ENCODE measurements at regions not wholly inside any gene's neighbourhood (a gene's known extent, or its start where the extent isn't known, plus 50 kb on each side); places are given as distances from the start of the nearest gene placed in this dataset.

GRCh38 chr13:109867766-109868165 lies 81.4 kb upstream of the IRS2 start:
- Mint-ChIP-seq H3K9me3 (no peaks in the 10 kb centered on the region), H3K27me3 (peaks cover 10% of the 10 kb centered on the region), H3K4me3 (no peak overlapping the region), H3K36me3 (no peaks in the 10 kb centered on the region), H3K4me1 (no peaks in the 10 kb centered on the region), H3K27ac (no peak overlapping the region)

DNA sequence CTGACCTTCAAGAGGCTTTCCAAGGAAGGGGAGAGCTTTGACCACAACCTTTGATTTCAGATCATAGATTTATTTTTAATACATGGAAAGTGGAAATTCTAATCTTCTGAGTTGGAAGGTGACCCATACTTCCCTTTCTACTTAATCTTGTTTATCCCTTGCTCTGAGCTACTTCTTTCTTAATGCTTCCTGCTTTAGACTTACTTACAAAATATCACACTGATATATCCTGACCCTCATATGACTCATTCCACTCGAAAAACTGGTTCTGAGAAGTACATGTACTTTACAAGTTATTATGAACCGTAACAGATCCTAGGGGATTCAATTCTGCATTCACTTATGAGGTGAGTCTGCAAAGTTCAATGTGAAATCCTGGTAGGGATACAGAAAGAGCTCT lies 76.2 kb upstream of the IRS2 start:
- no peaks in the 10 kb centered on the region for H3K36me3 Mint-ChIP-seq
- no peak overlapping the region for H3K4me3 Mint-ChIP-seq
- peaks cover 24% of the 10 kb centered on the region for H3K27me3 Mint-ChIP-seq
- H3K9me3 Mint-ChIP-seq = no peaks in the 10 kb centered on the region
- H3K27ac Mint-ChIP-seq = no peak overlapping the region
- H3K4me1 Mint-ChIP-seq = no peaks in the 10 kb centered on the region

DNA sequence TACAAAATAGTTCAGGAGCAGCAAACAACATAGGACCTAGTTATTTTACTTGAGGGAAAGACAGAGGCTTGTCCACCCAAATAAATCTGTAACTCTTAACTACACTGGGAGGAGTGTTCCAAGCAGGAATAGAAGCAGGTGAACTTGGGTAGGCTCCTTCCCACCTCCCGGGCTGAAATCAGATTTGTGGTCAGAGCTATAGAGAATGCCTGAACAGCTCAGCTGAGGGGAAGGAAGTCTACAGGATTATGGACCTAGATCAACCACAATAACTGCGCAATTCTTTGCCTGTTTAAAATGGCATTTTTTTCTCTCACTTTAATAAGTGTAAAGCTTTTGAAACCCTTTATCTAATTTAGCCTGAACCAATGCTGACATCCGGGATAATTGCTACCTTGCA lies 73.5 kb upstream of the IRS2 start:
- H3K27me3 Mint-ChIP-seq = peaks cover 36% of the 10 kb centered on the region
- no peaks in the 10 kb centered on the region for H3K9me3 Mint-ChIP-seq
- no peak overlapping the region for H3K27ac Mint-ChIP-seq
- H3K36me3 Mint-ChIP-seq = no peaks in the 10 kb centered on the region
- H3K4me1 Mint-ChIP-seq = no peaks in the 10 kb centered on the region
- H3K4me3 Mint-ChIP-seq = no peak overlapping the region

DNA sequence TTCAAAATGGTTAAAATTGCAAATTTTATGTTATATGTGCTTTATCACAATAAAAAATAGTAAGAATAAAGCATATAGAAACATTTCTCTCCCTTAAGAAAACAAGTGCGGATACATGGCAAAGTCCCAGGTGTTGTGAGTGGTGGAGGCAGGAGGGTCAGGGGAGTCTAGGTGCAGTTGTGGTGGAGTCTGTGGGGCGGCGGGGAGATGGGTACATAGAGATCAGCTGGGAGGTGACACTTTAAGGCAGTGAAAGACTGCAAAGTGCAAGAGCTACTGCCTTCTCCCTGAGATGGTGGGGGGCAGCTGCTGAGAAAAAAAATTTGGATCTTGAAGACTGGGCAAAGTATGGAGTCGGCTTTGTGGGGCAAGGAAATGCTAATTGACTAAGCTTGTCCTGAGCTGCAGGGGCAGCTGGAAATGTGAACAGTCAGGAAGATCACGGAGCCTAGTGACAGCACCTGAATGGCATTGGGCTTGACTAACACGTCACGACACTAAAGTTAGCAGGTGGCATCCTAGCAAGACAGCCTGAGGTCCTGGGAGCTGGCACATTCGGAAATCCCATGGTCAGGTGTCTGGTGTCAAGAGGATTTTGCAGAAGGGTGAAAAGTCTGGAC lies 72.9 kb upstream of the IRS2 start:
- no peaks in the 10 kb centered on the region for H3K36me3 Mint-ChIP-seq
- H3K9me3 Mint-ChIP-seq = no peaks in the 10 kb centered on the region
- peaks cover 40% of the 10 kb centered on the region for H3K27me3 Mint-ChIP-seq
- no peaks in the 10 kb centered on the region for H3K4me1 Mint-ChIP-seq
- H3K4me3 Mint-ChIP-seq = no peak overlapping the region
- no peak overlapping the region for H3K27ac Mint-ChIP-seq

GRCh38 chr13:109858319-109858718 lies 71.9 kb upstream of the IRS2 start:
- no peaks in the 10 kb centered on the region for H3K4me1 Mint-ChIP-seq
- H3K9me3 Mint-ChIP-seq = no peaks in the 10 kb centered on the region
- no peak overlapping the region for H3K27ac Mint-ChIP-seq
- peaks cover 41% of the 10 kb centered on the region for H3K27me3 Mint-ChIP-seq
- H3K36me3 Mint-ChIP-seq = no peaks in the 10 kb centered on the region
- H3K4me3 Mint-ChIP-seq = no peak overlapping the region

- no peak overlapping the region for H3K4me3 Mint-ChIP-seq
- H3K9me3 Mint-ChIP-seq = no peaks in the 10 kb centered on the region
- peaks cover 40% of the 10 kb centered on the region for H3K27me3 Mint-ChIP-seq
- H3K27ac Mint-ChIP-seq = no peak overlapping the region
- H3K4me1 Mint-ChIP-seq = no peaks in the 10 kb centered on the region
- H3K36me3 Mint-ChIP-seq = no peaks in the 10 kb centered on the region
Measured at GRCh38 chr13:109857803-109858202, 71.4 kb upstream of the IRS2 start.

DNA sequence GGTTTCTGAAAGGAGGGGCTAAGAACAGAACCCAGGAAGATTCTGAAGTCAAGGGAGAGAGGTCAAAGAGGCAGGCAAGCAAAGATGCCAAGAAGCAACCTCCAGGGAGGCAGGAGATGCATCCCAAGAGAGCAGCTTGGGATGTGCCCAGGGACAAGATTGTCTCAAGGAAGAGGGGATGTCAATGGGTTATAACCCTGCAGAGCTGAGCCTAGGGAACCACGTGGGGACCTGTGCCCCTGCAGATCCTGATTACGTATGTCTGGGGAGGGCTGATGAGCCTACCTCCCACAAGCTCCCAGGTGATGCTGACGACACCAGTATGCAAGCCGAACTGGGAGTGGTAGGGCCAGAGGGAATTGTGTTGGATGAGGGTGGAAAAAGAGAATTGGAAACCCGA lies 70.9 kb upstream of the IRS2 start:
- H3K27me3 Mint-ChIP-seq = peaks cover 38% of the 10 kb centered on the region
- no peaks in the 10 kb centered on the region for H3K4me1 Mint-ChIP-seq
- H3K36me3 Mint-ChIP-seq = no peaks in the 10 kb centered on the region
- no peak overlapping the region for H3K27ac Mint-ChIP-seq
- H3K4me3 Mint-ChIP-seq = no peak overlapping the region
- H3K9me3 Mint-ChIP-seq = no peaks in the 10 kb centered on the region

DNA sequence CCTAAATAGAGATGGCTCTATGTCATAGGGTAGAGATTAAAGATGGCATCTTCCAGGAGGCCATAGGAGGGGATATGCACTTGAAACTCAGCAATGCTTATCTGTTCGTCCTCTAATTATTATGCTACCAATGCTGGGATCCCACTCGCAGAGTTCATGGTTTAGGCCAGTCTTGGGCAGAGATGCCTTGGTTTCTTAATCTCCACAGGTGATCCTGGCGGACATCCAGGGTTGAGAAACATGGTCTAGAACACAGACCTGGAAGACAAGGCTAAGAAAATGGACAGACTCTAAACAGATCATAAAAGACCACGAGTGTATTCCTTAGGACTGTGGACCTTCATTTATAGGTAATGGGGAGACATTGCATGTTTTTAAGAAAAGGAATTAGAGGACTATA lies 70.0 kb upstream of the IRS2 start:
- no peak overlapping the region for H3K4me3 Mint-ChIP-seq
- no peaks in the 10 kb centered on the region for H3K9me3 Mint-ChIP-seq
- H3K4me1 Mint-ChIP-seq = no peaks in the 10 kb centered on the region

DNA sequence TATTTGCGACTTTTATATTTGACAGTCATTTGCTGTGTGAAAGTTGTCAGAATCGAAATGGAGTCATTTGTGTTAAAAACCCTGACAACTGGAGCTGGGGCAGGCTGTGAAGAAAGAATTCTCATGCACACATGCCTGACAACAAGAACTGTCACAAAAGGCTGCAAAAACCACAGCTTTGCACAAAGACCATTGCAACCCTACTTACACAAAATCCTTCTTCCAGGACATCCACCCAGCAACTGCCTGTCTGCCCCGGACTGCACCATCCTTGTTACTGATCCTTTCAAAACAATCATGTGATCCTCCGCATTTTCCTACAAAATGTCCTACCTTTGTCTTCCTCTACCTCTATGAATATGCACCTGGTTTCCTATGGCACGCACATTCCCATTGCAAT lies 66.8 kb upstream of the IRS2 start:
- Mint-ChIP-seq H3K9me3 (no peaks in the 10 kb centered on the region), H3K4me1 (no peaks in the 10 kb centered on the region), H3K27me3 (peaks cover 33% of the 10 kb centered on the region), H3K27ac (no peak overlapping the region), H3K4me3 (no peak overlapping the region), H3K36me3 (no peaks in the 10 kb centered on the region)

More for the DNA sequence above, 70.0 kb upstream of the IRS2 start:
- H3K27me3 Mint-ChIP-seq = peaks cover 35% of the 10 kb centered on the region
- H3K27ac Mint-ChIP-seq = no peak overlapping the region
- H3K36me3 Mint-ChIP-seq = no peaks in the 10 kb centered on the region

GRCh38 chr13:109846185-109846584 lies 59.8 kb upstream of the IRS2 start:
- Mint-ChIP-seq H3K27ac (no peak overlapping the region), H3K4me1 (no peaks in the 10 kb centered on the region), H3K4me3 (no peak overlapping the region), H3K9me3 (no peaks in the 10 kb centered on the region), H3K27me3 (peaks cover 27% of the 10 kb centered on the region), H3K36me3 (no peaks in the 10 kb centered on the region)

GRCh38 chr13:109844396-109844795 lies 58.0 kb upstream of the IRS2 start:
- Mint-ChIP-seq H3K4me3 (no peak overlapping the region), H3K36me3 (no peaks in the 10 kb centered on the region), H3K4me1 (peaks cover 12% of the 10 kb centered on the region), H3K27me3 (peaks cover 26% of the 10 kb centered on the region), H3K27ac (no peak overlapping the region), H3K9me3 (no peaks in the 10 kb centered on the region)

DNA sequence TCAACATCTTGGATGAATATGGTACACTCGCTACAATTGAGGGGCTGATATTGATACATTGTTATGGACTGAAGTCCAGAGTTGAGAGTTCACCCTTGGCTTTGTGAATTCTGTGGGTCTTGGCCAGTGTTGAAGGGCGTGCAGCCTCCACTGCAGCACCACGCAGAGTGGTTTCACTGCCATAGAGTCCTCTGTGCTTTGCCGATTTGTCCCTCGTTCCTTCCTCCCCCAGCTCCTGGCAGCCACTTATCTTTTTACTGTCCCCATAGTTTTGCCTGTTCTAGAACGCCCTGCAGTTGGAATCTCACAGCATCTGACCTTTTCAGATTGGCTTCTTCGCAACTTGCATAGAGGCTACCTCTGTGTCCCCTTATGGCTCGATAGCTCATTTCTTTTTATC lies 57.3 kb upstream of the IRS2 start:
- peaks cover 12% of the 10 kb centered on the region for H3K4me1 Mint-ChIP-seq
- H3K36me3 Mint-ChIP-seq = no peaks in the 10 kb centered on the region
- no peaks in the 10 kb centered on the region for H3K9me3 Mint-ChIP-seq
- H3K27me3 Mint-ChIP-seq = peaks cover 24% of the 10 kb centered on the region
- H3K4me3 Mint-ChIP-seq = no peak overlapping the region
- H3K27ac Mint-ChIP-seq = no peak overlapping the region

GRCh38 chr13:109842212-109842920 lies 56.0 kb upstream of the IRS2 start:
- H3K36me3 Mint-ChIP-seq = no peaks in the 10 kb centered on the region
- no peaks in the 10 kb centered on the region for H3K9me3 Mint-ChIP-seq
- peaks cover 12% of the 10 kb centered on the region for H3K4me1 Mint-ChIP-seq
- no peak overlapping the region for H3K4me3 Mint-ChIP-seq
- peaks cover 23% of the 10 kb centered on the region for H3K27me3 Mint-ChIP-seq
- no peak overlapping the region for H3K27ac Mint-ChIP-seq

DNA sequence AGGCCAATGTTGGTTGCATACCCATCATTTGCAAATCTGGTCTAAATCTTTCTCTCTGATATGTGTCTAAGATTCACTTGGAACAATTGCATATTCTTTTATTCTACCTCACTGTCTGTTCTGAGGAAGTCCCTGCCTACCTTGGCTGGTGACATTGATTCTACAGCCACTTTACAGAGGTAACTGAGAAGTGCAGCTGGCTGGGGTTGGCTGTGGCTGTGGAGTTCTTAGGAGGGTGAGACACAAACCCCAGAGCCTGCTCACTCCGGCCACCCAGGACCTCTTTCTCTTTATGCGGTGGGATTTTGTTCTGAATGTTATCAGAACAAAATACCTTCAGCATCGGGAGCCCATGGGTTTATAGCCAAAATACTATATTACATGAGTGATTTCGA lies 54.5 kb upstream of the IRS2 start:
- Mint-ChIP-seq H3K27me3 (peaks cover 17% of the 10 kb centered on the region), H3K4me3 (no peak overlapping the region), H3K27ac (no peak overlapping the region), H3K36me3 (no peaks in the 10 kb centered on the region), H3K9me3 (no peaks in the 10 kb centered on the region), H3K4me1 (peaks cover 12% of the 10 kb centered on the region)

- Mint-ChIP-seq H3K27me3 (peaks cover 18% of the 10 kb centered on the region), H3K27ac (no peak overlapping the region), H3K4me1 (peaks cover 12% of the 10 kb centered on the region), H3K4me3 (no peak overlapping the region), H3K36me3 (no peaks in the 10 kb centered on the region), H3K9me3 (no peaks in the 10 kb centered on the region)
Measured at GRCh38 chr13:109840201-109840892, 54.0 kb upstream of the IRS2 start.

All from activated naive CD4-positive, alpha-beta T cell treated with anti-CD3 and anti-CD28 coated beads, Interleukin-2, amount 50 U/mL, for 24 hours (primary cell).